Amniotic epithelial cell (primary cell): ENCODE measurements at regions not wholly inside any gene's neighbourhood (a gene's known extent, or its start where the extent isn't known, plus 50 kb on each side); places are given as distances from the start of the nearest gene placed in this dataset.
A peak's percentile ranks its signal among the peaks of the same experiment; 100 is the strongest.

Experiments
- DNase-seq: peaks from one replicate; pipeline ENCODE4 v3.0.0-alpha.2; 2010; ENCODE audit warnings: low read depth

DNA sequence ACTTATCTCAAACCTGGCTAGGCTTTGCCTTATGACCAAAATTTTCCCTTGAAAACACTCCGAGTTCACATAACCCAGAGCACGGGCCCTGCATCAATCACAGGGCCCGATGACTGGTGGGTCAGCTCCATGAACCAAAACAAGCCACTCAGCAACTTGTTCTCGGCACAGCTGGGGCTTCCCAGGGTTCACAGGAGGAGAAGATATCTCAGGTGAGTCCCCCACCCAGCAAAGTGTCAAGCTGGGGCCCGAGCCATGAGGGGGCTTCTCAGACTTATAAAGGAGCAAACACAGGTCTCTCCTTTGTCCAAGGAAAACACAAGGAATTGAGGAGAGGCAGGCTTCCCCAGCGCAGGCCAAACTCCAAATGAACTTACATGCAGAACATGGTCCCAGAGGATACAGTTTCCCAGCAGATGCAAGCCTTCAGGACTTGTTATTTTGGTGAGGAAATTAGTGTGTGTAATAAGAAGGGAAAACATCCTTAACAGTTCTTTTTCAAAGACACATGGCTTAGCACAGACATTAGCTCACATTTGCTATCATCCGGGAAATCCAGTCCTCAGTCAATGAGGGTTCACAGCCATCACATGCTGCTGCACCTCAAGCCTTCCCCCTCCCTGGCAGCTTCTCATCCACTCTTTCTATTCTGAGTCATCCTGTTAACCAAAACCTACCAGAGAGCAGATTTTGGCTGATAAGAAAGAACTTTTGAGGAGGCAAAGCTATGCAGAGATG is 98.1 kb upstream of the NFIA start:
- no peak for DNase-seq

- no peak for DNase-seq
These were observed 98.7 kb upstream of the NFIA start for GRCh38 chr1:60983701-60984061.

DNA sequence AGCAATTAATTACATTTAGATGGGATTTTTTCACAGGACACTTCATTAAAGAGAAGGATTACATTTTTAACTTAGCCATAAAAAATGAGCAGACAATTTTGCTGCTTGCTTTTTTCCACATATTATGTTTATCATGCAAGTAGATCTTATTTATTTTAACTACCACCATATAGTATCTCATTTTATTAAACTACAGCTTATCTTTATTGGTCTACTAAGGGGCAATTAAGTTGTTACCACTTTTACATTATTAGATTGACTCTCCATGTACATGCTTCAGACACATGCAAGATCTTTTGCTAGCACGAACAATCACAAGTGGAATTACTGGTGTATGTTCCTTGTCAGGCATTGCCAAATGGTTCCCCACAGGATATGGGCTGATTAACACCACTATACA is 99.8 kb upstream of the NFIA start:
- DNase-seq: no peak

- DNase-seq: no peak
These were observed 101.0 kb upstream of the NFIA start for GRCh38 chr1:60981357-60981756.

DNA sequence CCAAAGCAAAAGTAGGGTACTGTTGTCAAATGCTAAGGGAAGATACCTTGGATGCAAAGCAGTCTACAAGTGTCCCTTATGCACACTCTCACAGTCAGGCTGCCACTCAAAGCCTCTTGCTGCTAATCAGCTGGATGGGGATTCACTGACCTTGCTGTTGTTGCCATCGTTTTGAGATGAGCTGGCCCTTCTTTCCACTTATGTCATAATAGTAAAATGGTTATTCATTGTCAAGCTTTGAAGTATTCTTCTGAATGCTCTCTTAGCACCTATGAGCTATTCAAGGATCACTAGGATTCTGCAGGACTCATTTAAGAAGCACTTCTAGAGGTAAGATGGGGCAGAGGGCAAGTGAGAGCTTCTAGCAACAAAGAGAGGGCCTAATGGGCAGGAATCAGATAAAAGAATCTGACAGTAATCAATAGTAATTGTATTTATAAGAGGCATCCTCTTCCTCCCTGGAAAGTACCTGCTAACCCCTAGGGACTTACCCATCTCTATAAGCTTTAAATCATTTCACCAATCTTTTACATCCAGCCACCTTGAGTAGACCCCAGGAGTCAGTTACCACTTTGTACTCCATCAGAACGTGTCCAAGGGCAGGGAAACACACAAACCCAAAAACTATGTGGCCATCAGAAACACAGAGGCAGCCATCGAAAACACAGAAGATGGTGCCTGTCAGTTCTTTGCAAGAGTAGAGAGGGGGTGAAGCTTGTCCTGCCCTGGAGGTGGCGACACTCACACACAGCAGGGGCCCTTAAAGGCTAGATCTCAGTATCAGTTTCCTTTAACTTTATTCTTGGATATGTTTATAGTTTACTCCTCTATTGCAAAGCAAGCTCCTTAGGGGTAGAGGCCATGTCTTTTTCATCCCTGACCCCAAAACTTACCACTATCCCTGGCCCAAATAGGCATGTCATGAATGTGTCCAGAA is 103.7 kb upstream of the NFIA start:
- DNase-seq: peak; percentile 38

- no peak for DNase-seq
These were observed 104.7 kb upstream of the NFIA start for GRCh38 chr1:60977661-60978060.

DNA sequence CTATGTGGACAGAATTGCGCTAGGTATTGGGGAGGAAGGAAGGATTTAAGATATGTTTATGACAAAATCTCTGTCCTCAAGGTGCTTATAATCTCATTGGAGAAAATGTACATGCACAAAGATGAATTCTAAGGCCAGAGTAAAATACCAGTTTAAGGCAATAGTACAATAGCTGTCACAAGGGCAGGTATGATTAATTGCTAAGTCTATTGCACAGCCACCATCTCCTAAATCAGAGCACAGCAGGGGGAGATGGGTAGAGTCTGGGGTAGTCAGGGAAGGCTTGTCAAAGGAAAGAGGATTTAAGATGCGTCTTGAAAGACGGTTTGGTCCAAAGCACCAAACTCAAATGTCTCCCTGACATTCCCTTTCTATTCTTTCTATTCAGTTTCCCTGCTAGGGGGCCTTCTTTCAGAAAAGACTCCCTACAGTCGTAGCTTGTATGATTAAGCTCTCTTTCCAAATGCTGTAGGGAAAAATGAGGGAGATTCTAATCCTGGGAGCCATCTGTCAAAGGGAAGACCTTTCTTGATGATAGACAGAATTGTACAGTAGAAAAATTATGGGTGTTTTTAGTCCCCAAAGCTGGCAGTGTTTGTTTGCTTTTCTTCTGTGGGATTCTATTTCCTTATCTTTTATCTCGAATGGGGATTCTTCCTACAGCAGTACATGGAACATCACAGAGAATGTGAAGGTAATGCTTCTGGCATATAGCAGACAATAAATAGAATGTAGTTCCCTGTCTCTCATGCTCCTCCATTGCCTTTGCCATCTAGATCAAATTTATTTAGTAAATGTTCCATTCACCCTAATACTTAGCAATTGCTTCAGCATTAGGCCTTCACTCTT is 107.6 kb upstream of the NFIA start:
- DNase-seq: no peak

- DNase-seq: no peak
These were observed 108.7 kb upstream of the NFIA start for GRCh38 chr1:60973668-60974067.

DNA sequence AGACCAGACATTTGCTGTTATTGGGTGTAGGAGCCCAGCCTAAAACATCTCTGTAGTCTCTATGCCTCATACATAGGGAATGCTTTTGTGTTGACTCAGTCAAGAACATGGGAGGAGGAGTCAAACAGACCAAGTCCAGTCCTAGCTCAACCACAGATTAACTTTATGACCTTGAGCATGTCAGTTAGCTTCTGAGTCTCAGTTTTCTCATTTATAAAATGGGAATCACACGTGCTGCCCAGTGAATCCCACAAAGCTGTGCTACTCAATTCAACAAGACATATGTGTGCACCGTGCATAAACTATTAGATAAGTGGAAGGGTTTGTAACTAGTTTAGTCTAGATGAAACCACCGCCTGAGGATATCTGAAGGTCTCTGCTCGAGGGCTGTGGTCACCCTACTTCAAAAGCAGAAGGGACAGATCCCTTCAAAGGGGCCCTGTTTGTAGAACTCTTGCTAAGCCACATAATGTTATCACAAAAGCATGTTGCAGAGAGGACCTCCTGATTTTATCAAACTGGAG is 109.5 kb upstream of the NFIA start:
- peak; percentile 75 for DNase-seq

DNA sequence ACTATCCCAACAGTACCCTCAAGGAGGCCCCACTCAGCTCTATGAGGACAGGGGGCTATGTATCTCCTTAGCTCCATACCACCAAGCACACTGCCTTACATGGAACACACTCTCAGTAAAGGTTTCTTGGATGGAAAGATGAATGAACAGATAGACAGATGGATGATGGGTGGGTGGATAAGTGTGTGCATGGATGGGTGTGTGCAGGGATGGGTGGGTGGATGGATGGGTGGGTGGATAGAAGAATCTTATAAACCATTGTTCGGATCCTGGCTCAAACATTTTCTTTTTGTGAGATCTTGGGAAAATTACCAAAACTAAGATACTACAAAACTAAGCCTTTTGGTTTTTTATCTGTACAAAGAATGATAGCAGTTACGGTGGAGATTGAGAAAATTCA is 111.0 kb upstream of the NFIA start:
- DNase-seq: no peak

DNA sequence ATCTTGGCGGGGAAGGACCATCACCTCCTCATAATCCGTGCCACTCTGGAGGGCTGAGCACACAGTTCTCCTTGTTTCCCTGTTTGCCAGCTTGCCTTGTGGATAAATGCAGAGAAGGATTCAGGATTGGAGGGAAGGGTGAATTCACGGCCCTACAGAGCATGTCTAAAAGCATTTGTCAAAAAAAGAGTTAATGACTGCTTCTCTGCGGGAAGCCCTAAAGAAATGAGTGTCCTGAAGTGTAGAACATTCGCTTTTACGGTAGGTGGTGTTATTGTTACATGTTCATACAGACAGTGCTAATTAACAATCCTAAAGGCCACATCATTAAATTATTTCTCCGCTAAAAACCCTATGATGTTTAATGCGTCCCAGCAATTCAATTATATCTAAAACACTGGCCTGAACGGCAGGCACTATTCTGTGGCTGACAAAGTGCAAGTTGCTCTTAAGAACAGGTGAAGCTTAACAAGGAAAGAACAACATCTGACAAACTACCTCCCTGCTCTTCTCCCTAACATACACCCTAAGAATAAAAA is 112.3 kb upstream of the NFIA start:
- peak; percentile 12 for DNase-seq

DNA sequence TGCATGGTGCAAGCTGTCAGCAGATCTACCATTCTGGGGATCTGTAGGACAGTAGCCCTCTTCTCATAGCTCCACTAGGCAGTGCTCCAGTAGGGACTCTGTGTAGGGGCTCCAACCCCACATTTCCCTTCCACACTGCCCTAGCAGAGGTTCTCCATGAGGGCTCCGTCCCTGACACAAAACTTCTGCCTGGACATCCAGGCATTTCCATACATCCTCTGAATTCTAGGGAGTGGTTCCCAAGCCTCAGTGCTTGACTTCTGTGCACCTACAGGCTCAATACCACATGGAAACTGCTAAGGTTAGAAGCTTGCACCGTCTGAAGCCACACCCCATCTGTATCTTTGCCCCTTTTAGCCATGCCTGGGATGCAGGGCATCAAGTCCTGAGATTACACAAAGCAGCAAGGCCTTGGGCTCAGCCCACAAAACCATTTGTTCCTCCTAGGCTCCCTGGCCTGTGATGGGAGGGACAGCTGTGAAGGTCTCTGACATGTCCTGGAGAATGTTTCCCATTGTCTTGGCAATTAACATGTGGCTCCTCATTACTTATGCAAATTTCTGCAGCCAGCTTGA is 117.0 kb upstream of the NFIA start:
- no peak for DNase-seq

- no peak for DNase-seq
These were observed 119.0 kb upstream of the NFIA start for GRCh38 chr1:60963167-60963940.

- DNase-seq: no peak
These were observed 121.4 kb upstream of the NFIA start for GRCh38 chr1:60960891-60961461.

DNA sequence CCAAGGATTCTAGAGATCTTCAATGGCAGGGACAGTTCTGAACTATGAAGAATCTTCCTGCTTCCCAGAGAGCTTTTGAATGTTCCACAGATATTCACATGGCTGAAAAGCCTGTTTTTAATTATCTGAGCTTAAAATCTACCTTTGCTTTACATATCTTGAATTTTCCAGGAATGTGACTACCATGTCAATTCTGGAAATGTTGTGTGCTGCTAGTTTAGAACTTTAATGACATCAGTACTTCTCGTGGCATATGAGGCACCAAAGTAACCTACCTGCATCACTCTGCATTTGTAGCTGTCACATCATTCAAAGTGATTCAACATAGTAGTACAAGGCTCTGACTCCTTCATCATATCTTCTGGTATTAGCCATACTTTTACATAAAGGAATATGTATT is 122.7 kb upstream of the NFIA start:
- no peak for DNase-seq

- DNase-seq: no peak
These were observed 124.4 kb upstream of the NFIA start for GRCh38 chr1:60958001-60958400.

GRCh38 chr1:60956520-60956919 is 125.8 kb upstream of the NFIA start:
- no peak for DNase-seq

DNA sequence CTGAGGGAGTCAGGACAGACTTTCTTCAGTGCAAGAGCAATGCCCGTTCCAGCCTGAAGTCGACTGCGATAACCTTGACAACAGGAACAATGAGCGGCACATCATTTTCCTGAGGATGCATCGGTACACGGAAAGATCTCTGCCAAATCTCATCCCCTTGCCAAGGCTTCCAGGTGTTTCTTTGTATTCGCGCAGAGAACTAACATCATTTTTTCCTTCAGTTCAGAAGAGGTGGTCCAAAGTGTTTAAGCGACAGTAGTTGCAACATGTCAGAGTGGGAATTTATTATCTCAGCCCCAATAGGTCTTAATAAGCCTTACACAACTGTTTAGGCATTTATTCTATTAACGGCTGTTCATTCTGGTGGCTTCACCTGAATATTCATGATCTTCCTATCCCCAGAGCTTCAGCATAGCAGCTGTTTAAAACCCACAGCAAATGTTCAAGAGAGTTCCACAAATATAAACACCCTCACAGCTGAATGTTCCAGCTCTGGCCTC is 129.7 kb upstream of the NFIA start:
- no peak for DNase-seq

DNA sequence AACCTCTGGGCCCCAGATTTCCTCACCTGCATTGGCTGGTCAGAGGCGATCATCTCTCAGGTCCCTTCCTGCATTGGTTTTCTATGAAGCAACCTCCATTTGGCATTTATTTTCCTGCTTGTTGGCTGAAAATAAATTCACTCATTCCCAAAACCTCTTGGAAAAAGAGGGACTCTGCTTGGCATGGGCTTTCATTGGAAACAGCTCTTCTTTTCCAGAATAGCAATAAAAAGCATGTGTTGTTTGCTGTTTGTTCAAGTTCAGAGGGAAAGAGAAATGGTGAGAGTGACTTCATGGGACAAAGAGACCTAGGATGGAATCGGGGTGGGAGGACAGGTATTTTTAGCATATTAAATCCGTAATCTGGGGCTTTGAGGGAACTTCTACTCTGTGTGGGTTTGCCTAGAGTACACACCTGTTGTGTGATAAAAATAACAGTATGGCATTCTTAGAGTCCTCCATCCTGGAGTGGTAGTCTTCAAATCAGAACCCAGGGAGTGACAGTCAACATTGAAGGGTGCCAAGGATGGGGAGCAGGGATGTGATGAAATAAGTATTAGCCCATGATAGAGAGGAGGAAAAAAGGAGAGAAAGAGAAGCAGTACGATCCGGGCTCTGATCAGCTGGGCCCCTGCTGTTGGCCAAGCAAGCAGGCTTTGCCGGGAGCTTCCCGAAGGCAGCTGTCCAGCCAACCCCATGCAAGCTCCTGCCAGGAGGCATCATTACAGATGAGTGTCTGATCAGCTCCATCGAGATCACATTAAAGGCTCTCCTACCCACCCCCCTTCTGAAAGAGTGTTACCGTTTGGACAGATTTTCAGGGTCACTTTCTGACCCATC is 131.9 kb upstream of the NFIA start:
- no peak for DNase-seq
